Thoracic aorta (tissue), 2 donors: ENCODE measurements at regions not wholly inside any gene's neighbourhood (a gene's known extent, or its start where the extent isn't known, plus 50 kb on each side); places are given as distances from the start of the nearest gene placed in this dataset.

Source experiments
- ATAC-seq: fragments of 150-250 bp; one replicate; pipeline ENCODE4 v1.8.0; 2017; ENCODE audit warnings: low read depth; ENCODE audit not compliant: insufficient number of reproducible peaks, low FRiP score
- DNase-seq: peaks from one replicate; pipeline ENCODE4 v3.0.0-alpha.2; 2020; ENCODE audit warnings: low spot score
- H3K27ac ChIP-seq, 2 donors: fragments of 200-600 bp; sonication (generic); 1 replicate in 1 of 2; 2 replicates in 1 of 2; pipeline ENCODE4 v1.5.1; 2016; ENCODE audit warnings: mild to moderate bottlenecking in 2 of 2, moderate library complexity in 2 of 2
- H3K27me3 ChIP-seq: fragments of 200-600 bp; sonication (generic); replicated peaks from 2 replicates; pipeline ENCODE4 v1.6.0; 2016; ENCODE audit warnings: mild to moderate bottlenecking; ENCODE audit not compliant: insufficient read depth
- H3K36me3 ChIP-seq: fragments of 200-600 bp; sonication (generic); one replicate; pipeline ENCODE4 v1.5.1; 2016
- H3K4me1 ChIP-seq, 2 donors: fragments of 200-600 bp; sonication (generic); 1 replicate in 1 of 2; 2 replicates in 1 of 2; pipeline versions ENCODE4 v1.5.1 to v1.6.0; 2016; ENCODE audit warnings: low read depth in 2 of 2, mild to moderate bottlenecking in 1 of 2; ENCODE audit not compliant: control insufficient read depth in 1 of 2
- H3K4me3 ChIP-seq: fragments of 200-600 bp; sonication (generic); 2 replicates; pipeline ENCODE4 v1.5.1; 2016; ENCODE audit warnings: mild to moderate bottlenecking
- H3K9me3 ChIP-seq: fragments of 200-600 bp; sonication (generic); 2 replicates; pipeline ENCODE4 v1.5.1; 2016
- TF ChIP-seq, protein P1 (sequence below): fragments of 200-600 bp; sonication (generic); IDR thresholded peaks from one replicate; pipeline ENCODE4 v1.5.1; 2019; ENCODE audit warnings: antibody characterized with exemption

DNA sequence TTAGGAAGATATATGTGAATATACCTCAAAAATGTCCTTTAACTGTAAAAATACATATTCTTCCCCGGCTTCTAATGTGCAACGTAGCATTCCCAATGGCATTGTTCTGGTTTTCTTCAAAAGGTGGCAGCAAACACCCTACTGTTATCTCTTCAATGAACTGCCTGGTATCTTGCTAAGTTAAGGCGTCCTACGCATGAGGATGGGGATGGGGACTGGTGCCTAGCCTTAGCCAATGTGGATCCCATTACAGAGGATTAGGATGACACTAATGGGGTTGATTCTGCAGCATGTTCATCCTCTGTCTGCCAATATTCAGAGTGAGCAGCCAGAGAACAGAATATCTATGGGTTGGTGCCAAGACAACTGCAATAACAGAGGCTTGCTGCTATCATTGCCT lies 334.9 kb upstream of the ADGRL3 start:
- H3K4me1 ChIP-seq, result no peaks in the 10 kb centered on the region
- H3K9me3 ChIP-seq, result no peaks in the 10 kb centered on the region
- H3K36me3 ChIP-seq, result no peaks in the 10 kb centered on the region
- ATAC-seq (no peak), DNase-seq (no peak)
- H3K4me3 ChIP-seq, result no peak overlapping the region
- H3K27me3 ChIP-seq, result no peaks in the 10 kb centered on the region
- no peak overlapping the region for H3K27ac ChIP-seq
- TF ChIP-seq, protein P1, sequence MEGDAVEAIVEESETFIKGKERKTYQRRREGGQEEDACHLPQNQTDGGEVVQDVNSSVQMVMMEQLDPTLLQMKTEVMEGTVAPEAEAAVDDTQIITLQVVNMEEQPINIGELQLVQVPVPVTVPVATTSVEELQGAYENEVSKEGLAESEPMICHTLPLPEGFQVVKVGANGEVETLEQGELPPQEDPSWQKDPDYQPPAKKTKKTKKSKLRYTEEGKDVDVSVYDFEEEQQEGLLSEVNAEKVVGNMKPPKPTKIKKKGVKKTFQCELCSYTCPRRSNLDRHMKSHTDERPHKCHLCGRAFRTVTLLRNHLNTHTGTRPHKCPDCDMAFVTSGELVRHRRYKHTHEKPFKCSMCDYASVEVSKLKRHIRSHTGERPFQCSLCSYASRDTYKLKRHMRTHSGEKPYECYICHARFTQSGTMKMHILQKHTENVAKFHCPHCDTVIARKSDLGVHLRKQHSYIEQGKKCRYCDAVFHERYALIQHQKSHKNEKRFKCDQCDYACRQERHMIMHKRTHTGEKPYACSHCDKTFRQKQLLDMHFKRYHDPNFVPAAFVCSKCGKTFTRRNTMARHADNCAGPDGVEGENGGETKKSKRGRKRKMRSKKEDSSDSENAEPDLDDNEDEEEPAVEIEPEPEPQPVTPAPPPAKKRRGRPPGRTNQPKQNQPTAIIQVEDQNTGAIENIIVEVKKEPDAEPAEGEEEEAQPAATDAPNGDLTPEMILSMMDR, result no peak

DNA sequence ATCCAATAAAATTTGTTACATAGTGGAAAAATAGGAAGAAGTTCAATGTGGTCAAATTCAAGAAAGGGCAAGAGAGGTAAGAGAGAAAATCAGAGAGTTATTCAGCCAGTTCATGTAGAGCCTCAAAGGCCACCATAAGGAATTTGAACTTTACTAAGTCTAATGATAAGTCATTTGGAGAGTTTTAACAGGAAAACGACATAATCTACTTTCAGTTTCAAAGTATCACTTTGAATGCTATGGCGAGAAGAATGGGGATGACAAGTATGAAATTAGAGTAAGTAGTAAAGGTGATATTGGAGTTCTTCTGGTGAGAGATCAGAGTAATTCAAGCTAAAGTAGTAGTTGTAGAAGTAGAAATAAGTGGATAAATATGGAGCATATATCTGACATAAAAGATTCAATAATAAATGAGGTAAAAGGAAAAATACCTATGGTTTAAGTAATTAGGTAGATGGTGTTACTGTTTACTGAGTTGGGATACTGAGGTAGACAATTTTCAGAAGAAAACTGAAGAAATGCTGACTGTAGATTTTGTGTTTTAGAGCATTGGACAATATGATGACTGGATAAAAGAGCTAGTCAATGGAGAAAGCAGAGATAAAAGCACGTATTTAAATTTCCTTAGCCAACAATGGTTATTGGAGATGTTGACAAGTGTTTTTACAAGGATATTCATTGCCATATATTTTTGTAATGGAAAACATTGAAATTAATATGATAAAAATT lies 331.7 kb upstream of the ADGRL3 start:
- ATAC-seq, result no peak
- no peak overlapping the region for H3K4me3 ChIP-seq
- DNase-seq, result no peak
- H3K27me3 ChIP-seq, result no peaks in the 10 kb centered on the region
- TF ChIP-seq, protein P1, result no peak
- H3K4me1 ChIP-seq, result peaks cover 0 to 2% of the 10 kb centered on the region in 2 donors
- no peak overlapping the region for H3K27ac ChIP-seq
- no peaks in the 10 kb centered on the region for H3K36me3 ChIP-seq
- H3K9me3 ChIP-seq, result no peaks in the 10 kb centered on the region

DNA sequence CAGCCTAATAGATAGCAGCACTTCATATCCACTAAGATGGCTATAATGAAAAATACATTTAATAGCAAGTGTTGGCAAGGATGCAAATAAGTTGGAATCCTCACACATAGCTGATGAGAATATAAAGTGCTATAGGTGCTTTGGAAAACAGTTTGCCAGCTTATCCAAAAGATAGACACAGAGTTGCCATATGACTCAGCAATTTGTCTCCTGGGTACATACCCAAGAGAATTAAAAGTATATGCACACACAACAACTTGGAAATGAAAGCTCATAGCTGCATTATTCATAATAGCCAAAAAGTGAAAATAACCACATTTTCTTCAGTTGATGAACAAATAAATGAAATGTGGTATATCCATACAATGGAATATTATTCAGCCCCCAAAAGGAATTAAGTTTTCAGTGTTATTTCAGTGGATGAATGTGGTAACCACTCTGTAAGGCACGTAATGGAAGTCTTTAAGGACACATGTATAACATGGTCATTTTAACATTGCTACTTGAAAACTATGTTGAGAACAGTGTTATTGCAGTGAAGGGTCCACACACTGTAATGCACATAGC lies 320.9 kb upstream of the ADGRL3 start:
- Histone ChIP-seq H3K27me3 (no peaks in the 10 kb centered on the region), H3K9me3 (no peaks in the 10 kb centered on the region), H3K4me1 (no peaks in the 10 kb centered on the region), H3K4me3 (no peak overlapping the region), H3K27ac (no peak overlapping the region), H3K36me3 (no peaks in the 10 kb centered on the region)
- TF ChIP-seq, protein P1, result no peak
- DNase-seq (no peak), ATAC-seq (no peak)

DNA sequence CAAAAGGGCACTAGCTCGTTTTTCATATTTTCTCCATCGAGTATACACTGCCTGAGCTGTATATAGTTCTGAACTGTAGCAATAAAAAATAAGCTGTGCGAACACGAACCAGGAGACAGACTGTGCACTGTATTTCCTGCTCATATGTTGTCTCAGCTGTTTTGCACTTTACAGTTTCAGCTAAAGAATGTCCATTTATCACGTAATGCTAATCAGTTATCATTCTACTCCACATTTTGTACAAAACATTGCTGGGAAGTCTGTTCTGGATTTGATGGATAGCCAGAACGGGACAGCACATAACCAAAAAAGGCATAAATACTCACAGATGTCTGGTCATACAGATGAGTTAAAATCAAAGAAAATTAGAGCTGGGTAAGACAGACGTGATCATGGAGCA lies 315.5 kb upstream of the ADGRL3 start:
- no peaks in the 10 kb centered on the region for H3K9me3 ChIP-seq
- no peak overlapping the region for H3K27ac ChIP-seq
- H3K4me3 ChIP-seq, result peak overlapping the region; percentile 63
- H3K36me3 ChIP-seq, result no peaks in the 10 kb centered on the region
- peaks cover 0 to 4% of the 10 kb centered on the region in 2 donors for H3K4me1 ChIP-seq
- ATAC-seq (no peak), DNase-seq (no peak)
- H3K27me3 ChIP-seq, result no peaks in the 10 kb centered on the region
- TF ChIP-seq, protein P1, result no peak

DNA sequence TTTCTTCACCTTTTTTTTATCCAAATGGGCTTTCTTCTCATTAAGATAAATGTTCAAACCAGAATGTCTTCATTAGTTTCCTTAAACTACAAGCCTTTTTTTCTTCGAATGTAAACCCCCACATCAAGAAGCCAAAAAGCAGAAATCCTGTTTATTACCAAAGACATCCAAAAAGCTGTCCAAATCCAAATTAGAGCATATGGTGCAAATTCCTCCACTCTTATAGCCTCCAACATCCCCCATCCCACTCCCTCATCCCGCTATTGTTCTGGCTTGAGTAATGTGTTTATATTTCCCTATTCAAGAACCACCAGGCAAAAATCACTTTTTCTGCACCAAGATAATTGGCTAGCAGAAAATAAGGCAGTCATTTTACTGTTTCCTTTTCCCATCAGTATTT lies 315.1 kb upstream of the ADGRL3 start:
- Histone ChIP-seq H3K9me3 (no peaks in the 10 kb centered on the region), H3K27me3 (no peaks in the 10 kb centered on the region), H3K4me1 (peaks cover 0 to 4% of the 10 kb centered on the region in 2 donors), H3K36me3 (no peaks in the 10 kb centered on the region), H3K27ac (no peak overlapping the region), H3K4me3 (peak overlapping the region; percentile 63)
- DNase-seq (no peak), ATAC-seq (no peak)
- TF ChIP-seq, protein P1, result no peak
